ENCODE measurements at regions not wholly inside any gene's neighbourhood (a gene's known extent, or its start where the extent isn't known, plus 50 kb on each side); places are given as distances from the start of the nearest gene placed in this dataset.

DNA sequence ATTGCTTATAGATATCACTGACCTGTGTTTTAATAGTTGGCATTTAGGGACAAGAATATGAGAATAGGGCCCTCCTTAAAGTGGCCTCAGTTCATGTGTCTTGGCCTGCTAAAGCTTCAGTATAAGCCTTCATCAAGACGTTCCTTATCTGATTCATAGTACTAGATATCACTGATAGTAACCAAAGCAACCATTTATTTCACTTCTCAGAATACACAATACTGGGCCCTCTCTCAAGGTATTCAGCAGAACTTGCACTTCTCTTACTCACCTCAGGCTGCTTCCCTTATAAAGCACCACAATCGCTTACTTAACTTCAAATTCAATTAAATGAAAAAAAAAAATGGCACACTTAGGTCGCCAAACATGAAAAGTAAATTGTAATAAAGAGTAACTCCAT, 259.4 kb upstream of the PCDH7 start:
- Histone ChIP-seq H3K36me3 (no peaks in the 10 kb centered on the region), H3K4me1 (ENCODE audit: low read depth) (no peaks in the 10 kb centered on the region), H3K27ac (no peak overlapping the region), H3K27me3 (no peaks in the 10 kb centered on the region), H3K4me3 (no peak overlapping the region), H3K9me3 (ENCODE audit: low read depth) (no peaks in the 10 kb centered on the region)
- TF ChIP-seq, protein P1, sequence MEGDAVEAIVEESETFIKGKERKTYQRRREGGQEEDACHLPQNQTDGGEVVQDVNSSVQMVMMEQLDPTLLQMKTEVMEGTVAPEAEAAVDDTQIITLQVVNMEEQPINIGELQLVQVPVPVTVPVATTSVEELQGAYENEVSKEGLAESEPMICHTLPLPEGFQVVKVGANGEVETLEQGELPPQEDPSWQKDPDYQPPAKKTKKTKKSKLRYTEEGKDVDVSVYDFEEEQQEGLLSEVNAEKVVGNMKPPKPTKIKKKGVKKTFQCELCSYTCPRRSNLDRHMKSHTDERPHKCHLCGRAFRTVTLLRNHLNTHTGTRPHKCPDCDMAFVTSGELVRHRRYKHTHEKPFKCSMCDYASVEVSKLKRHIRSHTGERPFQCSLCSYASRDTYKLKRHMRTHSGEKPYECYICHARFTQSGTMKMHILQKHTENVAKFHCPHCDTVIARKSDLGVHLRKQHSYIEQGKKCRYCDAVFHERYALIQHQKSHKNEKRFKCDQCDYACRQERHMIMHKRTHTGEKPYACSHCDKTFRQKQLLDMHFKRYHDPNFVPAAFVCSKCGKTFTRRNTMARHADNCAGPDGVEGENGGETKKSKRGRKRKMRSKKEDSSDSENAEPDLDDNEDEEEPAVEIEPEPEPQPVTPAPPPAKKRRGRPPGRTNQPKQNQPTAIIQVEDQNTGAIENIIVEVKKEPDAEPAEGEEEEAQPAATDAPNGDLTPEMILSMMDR (IDR thresholded peaks at IDR 0.05; ENCODE audit: low read depth, low read length) = no peak
- DNase-seq (ENCODE audit: low read depth in 1 of 2, low spot score in 1 of 2) = no peak

DNA sequence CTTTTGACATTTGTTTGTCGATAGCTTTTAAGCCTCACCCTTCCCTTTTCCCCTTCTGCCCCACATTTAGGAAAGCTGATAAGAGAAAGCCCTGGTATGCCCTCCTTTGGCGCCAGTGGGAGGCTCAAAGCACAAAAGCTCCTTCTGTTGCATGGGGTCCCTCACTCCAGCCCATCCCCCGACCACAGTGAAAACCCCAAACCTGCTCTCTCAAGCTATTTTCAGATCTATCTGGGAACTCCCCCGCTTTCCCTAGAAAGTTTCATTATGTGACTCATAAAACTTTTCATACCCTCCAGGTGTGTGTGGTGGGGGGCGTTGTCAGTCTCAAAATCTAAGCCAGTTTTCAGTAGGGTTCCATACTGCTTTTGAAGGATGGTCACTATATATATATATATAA, 259.0 kb upstream of the PCDH7 start:
- Histone ChIP-seq H3K4me3 (no peak overlapping the region), H3K36me3 (no peaks in the 10 kb centered on the region), H3K27me3 (no peaks in the 10 kb centered on the region), H3K27ac (no peak overlapping the region), H3K4me1 (ENCODE audit: low read depth) (no peaks in the 10 kb centered on the region), H3K9me3 (ENCODE audit: low read depth) (no peaks in the 10 kb centered on the region)
- DNase-seq (ENCODE audit: low read depth in 1 of 2, low spot score in 1 of 2) = no peak
- TF ChIP-seq, protein P1 (IDR thresholded peaks at IDR 0.05; ENCODE audit: low read depth, low read length) = no peak

DNA sequence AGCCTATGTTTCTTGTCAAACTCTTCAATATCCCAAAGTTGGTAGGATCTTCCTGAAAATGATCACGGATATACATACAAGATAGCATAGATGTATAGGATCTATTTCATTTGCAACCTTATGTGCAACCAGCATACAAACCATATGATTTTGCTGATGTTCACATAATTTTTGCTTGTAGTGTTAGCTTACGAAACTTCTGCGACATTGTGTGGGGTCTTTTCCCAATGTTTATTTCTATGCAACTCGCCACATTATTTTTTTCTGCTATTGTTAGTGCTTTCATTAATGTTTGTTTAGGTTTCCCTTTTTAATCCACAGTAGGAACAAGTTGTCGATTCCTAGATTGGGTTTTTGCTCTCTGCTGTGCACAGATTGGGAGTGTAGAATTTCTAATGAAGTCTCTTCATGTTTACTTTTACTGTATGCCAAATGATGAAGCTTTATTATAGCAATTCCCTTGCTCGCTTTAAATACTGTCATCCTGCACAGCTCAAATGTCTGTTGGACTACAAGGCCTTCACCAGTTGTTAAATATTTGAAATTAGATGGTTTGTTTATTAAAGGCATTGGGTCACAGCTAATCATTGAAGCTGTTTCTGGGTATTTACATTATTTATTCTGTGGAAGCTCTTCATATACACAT, 257.6 kb upstream of the PCDH7 start:
- Histone ChIP-seq H3K27me3 (no peaks in the 10 kb centered on the region), H3K4me3 (no peak overlapping the region), H3K9me3 (ENCODE audit: low read depth) (no peaks in the 10 kb centered on the region), H3K27ac (no peak overlapping the region), H3K36me3 (no peaks in the 10 kb centered on the region), H3K4me1 (ENCODE audit: low read depth) (no peaks in the 10 kb centered on the region)
- DNase-seq (ENCODE audit: low read depth in 1 of 2, low spot score in 1 of 2) = no peak
- TF ChIP-seq, protein P1 (IDR thresholded peaks at IDR 0.05; ENCODE audit: low read depth, low read length) = no peak

DNA sequence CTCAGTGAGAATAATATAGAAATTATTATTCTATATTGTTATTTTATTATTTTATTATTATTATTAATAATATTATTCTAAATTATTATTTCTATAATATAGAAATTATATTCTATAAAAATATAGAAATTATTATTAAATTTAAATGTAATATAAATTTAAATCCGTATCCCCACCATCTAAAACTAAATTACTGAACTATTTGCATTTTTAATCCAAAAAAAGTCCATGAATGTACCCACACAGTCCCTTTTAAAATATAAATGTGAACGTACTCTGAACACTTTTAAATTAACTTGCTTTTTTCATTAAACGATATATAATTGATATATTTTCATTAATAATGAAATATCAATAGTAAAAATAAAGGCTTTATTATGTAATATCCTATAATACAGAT, 248.3 kb upstream of the PCDH7 start:
- H3K4me1 ChIP-seq (ENCODE audit: low read depth) = no peaks in the 10 kb centered on the region
- no peaks in the 10 kb centered on the region for H3K36me3 ChIP-seq
- no peaks in the 10 kb centered on the region for H3K27me3 ChIP-seq
- TF ChIP-seq, protein P1 (IDR thresholded peaks at IDR 0.05; ENCODE audit: low read depth, low read length) = no peak
- H3K4me3 ChIP-seq = no peak overlapping the region
- no peak for DNase-seq (ENCODE audit: low read depth in 1 of 2, low spot score in 1 of 2)
- H3K9me3 ChIP-seq (ENCODE audit: low read depth) = no peaks in the 10 kb centered on the region
- H3K27ac ChIP-seq = no peak overlapping the region

DNA sequence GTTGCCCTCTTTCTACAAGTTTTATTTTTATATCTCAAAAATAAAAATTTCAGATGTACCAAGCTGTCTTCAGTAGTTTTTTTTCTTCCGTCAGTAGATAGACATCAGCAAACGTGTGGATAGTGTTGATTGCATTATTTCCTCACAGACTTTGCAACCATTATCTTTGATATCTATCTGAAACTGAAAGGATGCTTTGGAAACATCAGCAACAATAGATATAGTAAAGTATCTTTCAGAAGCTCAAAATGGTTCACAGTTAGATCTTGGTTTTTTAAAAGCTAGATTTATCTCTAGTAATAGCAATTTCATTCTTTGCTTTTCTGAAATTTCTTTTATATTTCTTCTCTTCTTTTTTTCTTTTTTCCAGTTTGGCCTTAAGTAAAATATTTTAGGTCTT, 246.9 kb upstream of the PCDH7 start:
- Histone ChIP-seq H3K4me3 (no peak overlapping the region), H3K9me3 (ENCODE audit: low read depth) (no peaks in the 10 kb centered on the region), H3K4me1 (ENCODE audit: low read depth) (no peaks in the 10 kb centered on the region), H3K36me3 (no peaks in the 10 kb centered on the region), H3K27ac (no peak overlapping the region), H3K27me3 (no peaks in the 10 kb centered on the region)
- TF ChIP-seq, protein P1 (IDR thresholded peaks at IDR 0.05; ENCODE audit: low read depth, low read length) = no peak
- no peak for DNase-seq (ENCODE audit: low read depth in 1 of 2, low spot score in 1 of 2)
